CD4-positive, alpha-beta T cell (primary cell): ENCODE measurements at regions not wholly inside any gene's neighbourhood (a gene's known extent, or its start where the extent isn't known, plus 50 kb on each side); places are given as distances from the start of the nearest gene placed in this dataset.

Source experiments
- ATAC-seq: fragments of 200-7000 bp; cut with Tn5 transposase; one replicate; pipeline ENCODE4 v1.10.0; 2022; ENCODE audit warnings: mild to moderate bottlenecking; ENCODE audit not compliant: poor library complexity
- CTCF ChIA-PET: fragments of 350-600 bp; sonication (Branson Sonifier 250); formaldehyde crosslinking; loops from one replicate; lab custom pipeline; 2021; ENCODE audit warnings: antibody characterized with exemption, inconsistent platforms; lab: Charles Lee
- POLR2A ChIA-PET: fragments of 350-600 bp; sonication (Branson Sonifier 250); formaldehyde crosslinking; loops from one replicate; lab custom pipeline; 2021; ENCODE audit warnings: antibody characterized with exemption, inconsistent platforms; lab: Charles Lee
- DNase-seq, 14 experiments: peaks; one replicate each; pipeline ENCODE4 v3.0.0-alpha.2; 2013 to 2020; ENCODE audit warnings: mixed read lengths in 2 of 14
- H3K27ac ChIP-seq, 2 donors: one replicate each; pipeline versions ENCODE4 v1.5.1 to v1.7.0; 2013; ENCODE audit warnings: low read length in 2 of 2, low read depth in 1 of 2, mild to moderate bottlenecking in 1 of 2
- H3K27me3 ChIP-seq, 2 experiments: 1 replicate in 1 of 2; 2 replicates in 1 of 2; pipeline versions ENCODE4 v1.6.1 to v1.7.0; 2013; ENCODE audit warnings: low read length in 2 of 2, control low read depth in 1 of 2, mild to moderate bottlenecking in 1 of 2, moderate library complexity in 1 of 2; ENCODE audit not compliant: insufficient read depth in 2 of 2, control insufficient read depth in 1 of 2
- H3K36me3 ChIP-seq: one replicate; pipeline ENCODE4 v1.6.1; 2013; ENCODE audit warnings: low read length, control low read depth; ENCODE audit not compliant: insufficient read depth
- H3K4me1 ChIP-seq: one replicate; pipeline ENCODE4 v1.6.1; 2013; ENCODE audit warnings: low read length, control low read depth; ENCODE audit not compliant: insufficient read depth
- H3K4me3 ChIP-seq: one replicate; pipeline ENCODE4 v1.5.1; 2013; ENCODE audit warnings: mild to moderate bottlenecking, low read length, moderate library complexity
- H3K9me3 ChIP-seq, 2 experiments: 1 replicate in 1 of 2; 2 replicates in 1 of 2; pipeline versions ENCODE4 v1.6.1 to v1.7.0; 2013; ENCODE audit warnings: low read length in 2 of 2, mild to moderate bottlenecking in 2 of 2, control low read depth in 1 of 2, moderate library complexity in 1 of 2; ENCODE audit not compliant: control insufficient read depth in 1 of 2, insufficient read depth in 1 of 2
- H3K27ac Mint-ChIP-seq: one replicate; pipeline ENCODE4 v1.8.0; 2020; ENCODE audit warnings: mixed read lengths
- H3K27me3 Mint-ChIP-seq: one replicate; pipeline ENCODE4 v1.8.0; 2021; ENCODE audit warnings: mixed read lengths
- H3K36me3 Mint-ChIP-seq: one replicate; pipeline ENCODE4 v1.8.0; 2021; ENCODE audit warnings: low read depth, mixed read lengths
- H3K4me1 Mint-ChIP-seq: one replicate; pipeline ENCODE4 v1.8.0; 2021; ENCODE audit warnings: low read depth, mixed read lengths
- H3K4me3 Mint-ChIP-seq: one replicate; pipeline ENCODE4 v1.8.0; 2020; ENCODE audit warnings: mild to moderate bottlenecking, mixed read lengths
- H3K9me3 Mint-ChIP-seq: one replicate; pipeline ENCODE4 v1.8.0; 2020; ENCODE audit warnings: mixed read lengths
- CTCF ChIP-seq: fragments of 200-600 bp; IDR thresholded peaks from one replicate; pipeline ENCODE4 v1.8.0; 2022; ENCODE audit warnings: antibody characterized with exemption, mild to moderate bottlenecking
- intact Hi-C, 2 experiments: fragments of 100-400 bp; cut with DNase I in 1 of 2; cut with micrococcal nuclease in 1 of 2; formaldehyde crosslinking; loops; one replicate each; pipeline versions ENCODE4 v1.15.1 to v1.9.0; 2023 to 2025; cut with DNase I, micrococcal nuclease

GRCh38 chr15:94834494-94834893, 603.1 kb downstream of the MCTP2 start:
- no peaks in the 10 kb centered on the region for H3K36me3 ChIP-seq
- Mint-ChIP-seq H3K4me1 (no peaks in the 10 kb centered on the region), H3K27me3 (no peaks in the 10 kb centered on the region), H3K36me3 (no peaks in the 10 kb centered on the region), H3K27ac (no peak overlapping the region), H3K9me3 (peaks cover 2% of the 10 kb centered on the region), H3K4me3 (no peak overlapping the region)
- ATAC-seq (no peak), DNase-seq (no peak)
- no peak for TF ChIP-seq CTCF
- H3K27ac ChIP-seq: no peak overlapping the region
- peaks cover 0 to 7% of the 10 kb centered on the region in 2 experiments for H3K9me3 ChIP-seq
- no peaks in the 10 kb centered on the region for H3K27me3 ChIP-seq
- CTCF ChIA-PET: no interaction called here
- no peak overlapping the region for H3K4me3 ChIP-seq
- intact Hi-C loops: no loop called here
- no peaks in the 10 kb centered on the region for H3K4me1 ChIP-seq
- POLR2A ChIA-PET: no interaction called here

- DNase-seq (no peak), ATAC-seq (no peak)
- TF ChIP-seq CTCF: no peak
- peaks cover 18% of the 10 kb centered on the region for H3K27me3 Mint-ChIP-seq
- Histone ChIP-seq H3K4me1 (no peaks in the 10 kb centered on the region), H3K27ac (no peak overlapping the region), H3K27me3 (peaks cover 6 to 7% of the 10 kb centered on the region in 2 experiments), H3K4me3 (no peak overlapping the region), H3K9me3 (peaks cover 0 to 4% of the 10 kb centered on the region in 2 experiments), H3K36me3 (no peaks in the 10 kb centered on the region)
- ChIA-PET CTCF (no interaction called here), POLR2A (no interaction called here)
- H3K9me3 Mint-ChIP-seq: no peaks in the 10 kb centered on the region
- H3K36me3 Mint-ChIP-seq: no peaks in the 10 kb centered on the region
- no peak overlapping the region for H3K4me3 Mint-ChIP-seq
- no peaks in the 10 kb centered on the region for H3K4me1 Mint-ChIP-seq
- H3K27ac Mint-ChIP-seq: no peak overlapping the region
- intact Hi-C loops: no loop called here
Observed at GRCh38 chr15:94838281-94838680, 606.9 kb downstream of the MCTP2 start.

- Mint-ChIP-seq H3K27ac (no peak overlapping the region), H3K36me3 (no peaks in the 10 kb centered on the region), H3K4me3 (no peak overlapping the region), H3K9me3 (peaks cover 3% of the 10 kb centered on the region), H3K27me3 (peaks cover 40% of the 10 kb centered on the region), H3K4me1 (no peaks in the 10 kb centered on the region)
- no peak overlapping the region for H3K27ac ChIP-seq
- no peaks in the 10 kb centered on the region for H3K4me1 ChIP-seq
- H3K36me3 ChIP-seq: no peaks in the 10 kb centered on the region
- no peak for TF ChIP-seq CTCF
- ChIA-PET CTCF (no interaction called here), POLR2A (no interaction called here)
- DNase-seq (no peak), ATAC-seq (no peak)
- peaks cover 13 to 26% of the 10 kb centered on the region in 2 experiments for H3K27me3 ChIP-seq
- H3K4me3 ChIP-seq: no peak overlapping the region
- H3K9me3 ChIP-seq: peaks cover 0 to 7% of the 10 kb centered on the region in 2 experiments
- intact Hi-C loops: no loop called here
Observed at GRCh38 chr15:94840794-94841783, 609.7 kb downstream of the MCTP2 start.
